ENCODE measurements at regions not wholly inside any gene's neighbourhood (a gene's known extent, or its start where the extent isn't known, plus 50 kb on each side); places are given as distances from the start of the nearest gene placed in this dataset.
"Not testable (repeated sequence)": the region's sequence is repeated elsewhere in the genome, so short reads cannot be mapped to it uniquely, and the experiment has no call there.

GRCh38 chrX:2632533-2633504 lies 58.3 kb upstream of the CD99 start:
- Histone ChIP-seq H3K4me3 (ENCODE audit: low read depth, low read length, poor library complexity, severe bottlenecking) (peak overlapping the region; percentile 50), H3K4me1 (ENCODE audit: insufficient read depth, low read length, poor library complexity, severe bottlenecking) (peaks cover 34% of the 10 kb centered on the region), H3K36me3 (ENCODE audit: insufficient read depth, low read length) (peaks cover 18% of the 10 kb centered on the region), H2AFZ (ENCODE audit: low read length) (peak overlapping the region; percentile 99), H3K4me2 (ENCODE audit: low read length) (peak overlapping the region; percentile 31), H3K27ac (ENCODE audit: low read depth, low read length, poor library complexity, severe bottlenecking) (peak overlapping the region; percentile 90), H3K9me3 (ENCODE audit: low read length) (peaks cover 12% of the 10 kb centered on the region; the same call in 1 of the 2 replicates), H3K9me2 (ENCODE audit: insufficient read depth, low read length) (peaks cover 8% of the 10 kb centered on the region; the same call in 1 of the 2 replicates), H3K79me2 (ENCODE audit: insufficient read depth, low read depth, low read length) (no peaks in the 10 kb centered on the region), H4K20me1 (ENCODE audit: insufficient read depth, low read length) (no peaks in the 10 kb centered on the region)
- TF ChIP-seq CTCF (conservative IDR thresholded peaks at IDR 0.05; ENCODE audit: low read length) (no peak), EZH2phosphoT487 (IDR thresholded peaks at IDR 0.05; ENCODE audit: borderline replicate concordance, low read depth, low read length) (no peak)
- intact Hi-C loops (cut with micrococcal nuclease; ENCODE audit: unreplicated experiment) = loop anchor here (2.0 to 5.0 kb wide), 2 partner anchors 59 to 74 kb away; partner anchors contain the start of gene CD99
- CTCF ChIA-PET (ENCODE audit: unreplicated experiment) = no interaction called here
- peak; percentile 55 for DNase-seq (ENCODE audit: low spot score)
- POLR2A ChIA-PET = no interaction called here
- BruUV-seq (replicated peaks) = TSS peak; percentile 22

GRCh38 chrX:2631743-2632532 lies 59.2 kb upstream of the CD99 start:
- peak overlapping the region; percentile 50 for H3K4me3 ChIP-seq (ENCODE audit: low read depth, low read length, poor library complexity, severe bottlenecking)
- ChIA-PET CTCF (ENCODE audit: unreplicated experiment) (no interaction called here), POLR2A (no interaction called here)
- intact Hi-C loops (cut with micrococcal nuclease; ENCODE audit: unreplicated experiment) = loop anchor here (2.0 to 5.0 kb wide), 2 partner anchors 60 to 75 kb away; partner anchors contain the start of gene CD99
- peaks cover 8% of the 10 kb centered on the region; the same call in 1 of the 2 replicates for H3K9me2 ChIP-seq (ENCODE audit: insufficient read depth, low read length)
- peaks cover 42% of the 10 kb centered on the region for H3K4me1 ChIP-seq (ENCODE audit: insufficient read depth, low read length, poor library complexity, severe bottlenecking)
- TF ChIP-seq CTCF (conservative IDR thresholded peaks at IDR 0.05; ENCODE audit: low read length) (no peak), EZH2phosphoT487 (IDR thresholded peaks at IDR 0.05; ENCODE audit: borderline replicate concordance, low read depth, low read length) (no peak)
- H3K36me3 ChIP-seq (ENCODE audit: insufficient read depth, low read length) = peaks cover 26% of the 10 kb centered on the region
- no peaks in the 10 kb centered on the region for H4K20me1 ChIP-seq (ENCODE audit: insufficient read depth, low read length)
- H2AFZ ChIP-seq (ENCODE audit: low read length) = peak overlapping the region; percentile 99
- no peaks in the 10 kb centered on the region for H3K79me2 ChIP-seq (ENCODE audit: insufficient read depth, low read depth, low read length)
- peak overlapping the region; percentile 31 for H3K4me2 ChIP-seq (ENCODE audit: low read length)
- DNase-seq (ENCODE audit: low spot score) = peak; percentile 88
- BruUV-seq (replicated peaks) = no TSS peak
- peak overlapping the region; percentile 90 for H3K27ac ChIP-seq (ENCODE audit: low read depth, low read length, poor library complexity, severe bottlenecking)
- H3K9me3 ChIP-seq (ENCODE audit: low read length) = peaks cover 12% of the 10 kb centered on the region; the same call in 1 of the 2 replicates

GRCh38 chrX:2630935-2631742 lies 60.0 kb upstream of the CD99 start:
- Histone ChIP-seq H3K9me3 (ENCODE audit: low read length) (peaks cover 12% of the 10 kb centered on the region; the same call in 1 of the 2 replicates), H2AFZ (ENCODE audit: low read length) (peak overlapping the region; percentile 99; the same call in 1 of the 2 replicates), H3K36me3 (ENCODE audit: insufficient read depth, low read length) (peaks cover 34% of the 10 kb centered on the region), H3K4me3 (ENCODE audit: low read depth, low read length, poor library complexity, severe bottlenecking) (peak overlapping the region; percentile 21), H3K4me2 (ENCODE audit: low read length) (peak overlapping the region; percentile 37; the same call in 1 of the 2 replicates), H3K27ac (ENCODE audit: low read depth, low read length, poor library complexity, severe bottlenecking) (peak overlapping the region; percentile 90), H3K4me1 (ENCODE audit: insufficient read depth, low read length, poor library complexity, severe bottlenecking) (peaks cover 43% of the 10 kb centered on the region)
- H4K20me1 ChIP-seq (ENCODE audit: insufficient read depth, low read length); H3K9me2 ChIP-seq (ENCODE audit: insufficient read depth, low read length); CTCF ChIA-PET (ENCODE audit: unreplicated experiment); POLR2A ChIA-PET; H3K79me2 ChIP-seq (ENCODE audit: insufficient read depth, low read depth, low read length); BruUV-seq (replicated peaks): not testable (repeated sequence)
- intact Hi-C loops (cut with micrococcal nuclease; ENCODE audit: unreplicated experiment) = loop anchor here (5.0 kb wide), 1 partner anchor 61 kb away; the partner anchor contains the start of gene CD99
- peak; percentile 91 for DNase-seq (ENCODE audit: low spot score)
